Neural progenitor cell (in vitro differentiated cells): ENCODE measurements at regions not wholly inside any gene's neighbourhood (a gene's known extent, or its start where the extent isn't known, plus 50 kb on each side); places are given as distances from the start of the nearest gene placed in this dataset.
A peak's percentile ranks its signal among the peaks of the same experiment; 100 is the strongest.

Experiments
- DNase-seq: peaks from one replicate; pipeline ENCODE4 v3.0.0-alpha.2; 2016; ENCODE audit warnings: low spot score
- H2AFZ ChIP-seq: fragments of 200-600 bp; sonication (generic); replicated peaks from 2 replicates; pipeline ENCODE4 v1.6.1; 2016; ENCODE audit warnings: antibody characterized with exemption
- H3F3A ChIP-seq: fragments of 200-600 bp; sonication (generic); 2 replicates; pipeline ENCODE4 v1.6.1; 2016; ENCODE audit warnings: antibody characterized with exemption, low read depth
- H3K27ac ChIP-seq: fragments of 200-600 bp; sonication (generic); 2 replicates; pipeline ENCODE4 v1.5.1; 2016; ENCODE audit warnings: mild to moderate bottlenecking
- H3K27me3 ChIP-seq: fragments of 200-600 bp; sonication (generic); 2 replicates; pipeline ENCODE4 v1.6.1; 2016; ENCODE audit warnings: mild to moderate bottlenecking, moderate library complexity
- H3K36me3 ChIP-seq: fragments of 200-600 bp; sonication (generic); 2 replicates; pipeline ENCODE4 v1.5.1; 2016
- H3K4me1 ChIP-seq: fragments of 200-600 bp; sonication (generic); 2 replicates; pipeline ENCODE4 v1.6.1; 2016; ENCODE audit warnings: mixed run types
- H3K4me2 ChIP-seq: fragments of 200-600 bp; sonication (generic); 2 replicates; pipeline ENCODE4 v1.6.1; 2016
- H3K4me3 ChIP-seq: fragments of 200-600 bp; sonication (generic); 2 replicates; pipeline ENCODE4 v1.5.1; 2016
- H3K79me2 ChIP-seq: fragments of 200-600 bp; sonication (generic); 2 replicates; pipeline ENCODE4 v1.6.1; 2016; ENCODE audit warnings: low read depth
- H3K9ac ChIP-seq: fragments of 200-600 bp; sonication (generic); 2 replicates; pipeline ENCODE4 v1.6.1; 2016
- H3K9me3 ChIP-seq: fragments of 200-600 bp; sonication (generic); 2 replicates; pipeline ENCODE4 v1.5.1; 2016; ENCODE audit warnings: low read depth
- H4K20me1 ChIP-seq: fragments of 200-600 bp; sonication (generic); 2 replicates; pipeline ENCODE4 v1.6.1; 2016; ENCODE audit warnings: low read depth
- H3K27ac Mint-ChIP-seq: 3 replicates; pipeline ENCODE4 v1.8.0; 2021; ENCODE audit warnings: mixed read lengths
- H3K27me3 Mint-ChIP-seq: 2 replicates; pipeline ENCODE4 v1.8.0; 2022; ENCODE audit warnings: low read depth, mild to moderate bottlenecking, inconsistent platforms, moderate library complexity, mixed read lengths; ENCODE audit not compliant: insufficient read depth
- H3K36me3 Mint-ChIP-seq: 3 replicates; pipeline ENCODE4 v1.8.0; 2021; ENCODE audit warnings: mixed read lengths
- H3K4me1 Mint-ChIP-seq: 3 replicates; pipeline ENCODE4 v1.8.0; 2021; ENCODE audit warnings: mixed read lengths
- H3K4me3 Mint-ChIP-seq: 3 replicates; pipeline ENCODE4 v1.8.0; 2021; ENCODE audit warnings: mild to moderate bottlenecking, moderate library complexity, mixed read lengths
- H3K9me3 Mint-ChIP-seq: 3 replicates; pipeline ENCODE4 v1.8.0; 2020; ENCODE audit warnings: mixed read lengths
- EZH2 ChIP-seq: fragments of 200-600 bp; sonication (generic); IDR thresholded peaks from 2 replicates; pipeline ENCODE4 v1.6.1; 2017; ENCODE audit warnings: antibody characterized with exemption, mild to moderate bottlenecking, moderate library complexity
- EZH2phosphoT487 ChIP-seq: fragments of 200-600 bp; sonication (generic); IDR thresholded peaks from 2 replicates; pipeline ENCODE4 v1.6.1; 2017; ENCODE audit warnings: antibody characterized with exemption
- TF ChIP-seq, protein P1 (sequence below): fragments of 200-600 bp; sonication (generic); IDR thresholded peaks from 2 replicates; pipeline ENCODE4 v1.5.1; 2017; ENCODE audit warnings: antibody characterized with exemption, mild to moderate bottlenecking

- peaks cover 23% of the 10 kb centered on the region for H3K4me1 ChIP-seq
- no peak overlapping the region for H3K9ac ChIP-seq
- H4K20me1 ChIP-seq: no peaks in the 10 kb centered on the region
- no peak for DNase-seq
- no peaks in the 10 kb centered on the region for H3K36me3 ChIP-seq
- H3K9me3 Mint-ChIP-seq: no peaks in the 10 kb centered on the region
- H2AFZ ChIP-seq: peak overlapping the region; percentile 35
- no peaks in the 10 kb centered on the region for H3F3A ChIP-seq
- no peaks in the 10 kb centered on the region for H3K9me3 ChIP-seq
- H3K79me2 ChIP-seq: no peaks in the 10 kb centered on the region
- H3K36me3 Mint-ChIP-seq: peaks cover 2% of the 10 kb centered on the region
- H3K27ac Mint-ChIP-seq: no peak overlapping the region
- H3K27me3 ChIP-seq: no peaks in the 10 kb centered on the region
- H3K4me1 Mint-ChIP-seq: peaks cover 39% of the 10 kb centered on the region
- no peak overlapping the region for H3K4me2 ChIP-seq
- no peak for TF ChIP-seq EZH2phosphoT487
- no peak for TF ChIP-seq EZH2
- TF ChIP-seq, protein P1, sequence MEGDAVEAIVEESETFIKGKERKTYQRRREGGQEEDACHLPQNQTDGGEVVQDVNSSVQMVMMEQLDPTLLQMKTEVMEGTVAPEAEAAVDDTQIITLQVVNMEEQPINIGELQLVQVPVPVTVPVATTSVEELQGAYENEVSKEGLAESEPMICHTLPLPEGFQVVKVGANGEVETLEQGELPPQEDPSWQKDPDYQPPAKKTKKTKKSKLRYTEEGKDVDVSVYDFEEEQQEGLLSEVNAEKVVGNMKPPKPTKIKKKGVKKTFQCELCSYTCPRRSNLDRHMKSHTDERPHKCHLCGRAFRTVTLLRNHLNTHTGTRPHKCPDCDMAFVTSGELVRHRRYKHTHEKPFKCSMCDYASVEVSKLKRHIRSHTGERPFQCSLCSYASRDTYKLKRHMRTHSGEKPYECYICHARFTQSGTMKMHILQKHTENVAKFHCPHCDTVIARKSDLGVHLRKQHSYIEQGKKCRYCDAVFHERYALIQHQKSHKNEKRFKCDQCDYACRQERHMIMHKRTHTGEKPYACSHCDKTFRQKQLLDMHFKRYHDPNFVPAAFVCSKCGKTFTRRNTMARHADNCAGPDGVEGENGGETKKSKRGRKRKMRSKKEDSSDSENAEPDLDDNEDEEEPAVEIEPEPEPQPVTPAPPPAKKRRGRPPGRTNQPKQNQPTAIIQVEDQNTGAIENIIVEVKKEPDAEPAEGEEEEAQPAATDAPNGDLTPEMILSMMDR: no peak
- no peak overlapping the region for H3K4me3 Mint-ChIP-seq
- no peak overlapping the region for H3K4me3 ChIP-seq
- no peaks in the 10 kb centered on the region for H3K27me3 Mint-ChIP-seq
- H3K27ac ChIP-seq: no peak overlapping the region
Observed at GRCh38 chr13:24107955-24108614, 52.4 kb upstream of the SPATA13 start.

DNA sequence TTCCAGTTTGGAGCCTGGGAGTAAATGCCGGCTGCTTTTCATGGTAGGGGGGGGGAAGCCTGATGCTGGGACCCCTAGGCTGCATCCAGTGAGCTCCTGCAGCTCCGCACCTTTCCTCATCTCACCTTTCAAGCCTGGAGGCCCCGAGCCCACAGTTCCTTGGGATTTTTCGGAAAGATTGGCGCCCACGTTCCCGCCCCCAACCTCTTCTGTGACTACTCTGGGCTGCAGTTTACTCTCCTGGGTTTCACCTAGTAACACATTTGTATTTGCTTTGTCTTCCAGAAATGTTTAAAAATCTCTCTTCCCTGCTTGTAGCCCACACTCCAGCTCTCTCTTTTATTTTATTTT is 51.9 kb upstream of the SPATA13 start:
- Histone ChIP-seq H3K9ac (no peak overlapping the region), H3K27me3 (no peaks in the 10 kb centered on the region), H3K4me3 (no peak overlapping the region), H3K27ac (no peak overlapping the region), H2AFZ (peak overlapping the region; percentile 35), H3F3A (no peaks in the 10 kb centered on the region), H3K4me1 (peaks cover 21% of the 10 kb centered on the region), H3K4me2 (no peak overlapping the region), H3K9me3 (no peaks in the 10 kb centered on the region), H3K36me3 (no peaks in the 10 kb centered on the region), H3K79me2 (no peaks in the 10 kb centered on the region), H4K20me1 (no peaks in the 10 kb centered on the region)
- Mint-ChIP-seq H3K9me3 (no peaks in the 10 kb centered on the region), H3K4me1 (peaks cover 37% of the 10 kb centered on the region), H3K4me3 (no peak overlapping the region), H3K27me3 (no peaks in the 10 kb centered on the region), H3K27ac (no peak overlapping the region), H3K36me3 (peaks cover 2% of the 10 kb centered on the region)
- no peak for TF ChIP-seq EZH2phosphoT487
- TF ChIP-seq, protein P1: no peak
- TF ChIP-seq EZH2: no peak
- no peak for DNase-seq

DNA sequence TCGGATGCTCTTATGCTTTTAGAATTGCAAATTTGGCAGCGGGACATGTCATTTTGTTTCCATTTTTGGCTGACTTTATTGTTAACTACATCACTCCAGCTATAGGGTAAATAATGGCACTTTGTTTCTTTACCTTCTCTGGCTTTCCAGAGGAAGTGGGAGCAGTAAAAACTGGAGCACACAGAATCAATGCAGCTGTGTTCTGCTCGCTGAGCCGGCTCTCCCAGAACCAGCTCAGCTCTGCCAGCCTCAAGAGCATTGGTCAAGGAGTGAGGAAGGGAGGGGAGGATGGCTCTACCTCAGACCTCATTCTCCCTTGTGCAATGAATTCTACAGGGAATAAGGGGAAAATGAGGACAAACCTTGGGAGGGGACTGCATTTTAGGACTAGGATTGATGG is 50.5 kb upstream of the SPATA13 start:
- no peak overlapping the region for H3K9ac ChIP-seq
- no peaks in the 10 kb centered on the region for H3F3A ChIP-seq
- no peaks in the 10 kb centered on the region for H3K9me3 ChIP-seq
- peaks cover 27% of the 10 kb centered on the region for H3K4me1 Mint-ChIP-seq
- no peak overlapping the region for H3K4me3 Mint-ChIP-seq
- H4K20me1 ChIP-seq: no peaks in the 10 kb centered on the region
- no peak overlapping the region for H3K4me3 ChIP-seq
- H3K4me1 ChIP-seq: peaks cover 10% of the 10 kb centered on the region
- H3K9me3 Mint-ChIP-seq: no peaks in the 10 kb centered on the region
- TF ChIP-seq EZH2phosphoT487 (no peak), EZH2 (no peak)
- TF ChIP-seq, protein P1: no peak
- DNase-seq: no peak
- H3K27ac Mint-ChIP-seq: no peak overlapping the region
- no peak overlapping the region for H3K27ac ChIP-seq
- no peaks in the 10 kb centered on the region for H3K36me3 ChIP-seq
- peaks cover 11% of the 10 kb centered on the region for H3K36me3 Mint-ChIP-seq
- no peak overlapping the region for H2AFZ ChIP-seq
- H3K79me2 ChIP-seq: no peaks in the 10 kb centered on the region
- no peaks in the 10 kb centered on the region for H3K27me3 ChIP-seq
- no peak overlapping the region for H3K4me2 ChIP-seq
- no peaks in the 10 kb centered on the region for H3K27me3 Mint-ChIP-seq
